HG03175 (cell line): ENCODE measurements at regions not wholly inside any gene's neighbourhood (a gene's known extent, or its start where the extent isn't known, plus 50 kb on each side); places are given as distances from the start of the nearest gene placed in this dataset.

ENCODE experiments used
- ATAC-seq: cut with Tn5 transposase; IDR thresholded peaks from one replicate; pipeline ENCODE4 v1.9.1; 2021; ENCODE audit warnings: mild to moderate bottlenecking, moderate library complexity; ENCODE audit not compliant: unreplicated experiment

DNA sequence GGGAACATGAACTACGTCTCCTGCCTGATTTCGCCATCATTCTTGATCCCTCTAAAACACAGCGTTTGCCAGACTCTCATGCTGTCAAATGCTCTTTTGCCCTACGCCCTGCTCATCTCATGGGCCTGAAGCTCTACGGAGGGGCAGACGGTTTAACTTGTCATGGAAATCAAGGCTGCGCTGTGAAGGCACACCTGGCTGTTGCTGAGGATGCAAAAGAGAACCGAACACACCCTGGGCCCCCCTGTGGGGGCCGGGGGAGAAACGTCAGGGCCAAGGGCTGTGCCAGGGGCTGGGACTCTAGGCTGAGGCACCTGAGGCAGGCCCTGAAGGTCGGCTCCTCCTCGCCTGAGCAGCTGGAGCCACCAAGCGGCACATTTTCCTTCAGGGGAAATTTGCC lies 957.2 kb downstream of the BRD1 start:
- no peak for ATAC-seq

DNA sequence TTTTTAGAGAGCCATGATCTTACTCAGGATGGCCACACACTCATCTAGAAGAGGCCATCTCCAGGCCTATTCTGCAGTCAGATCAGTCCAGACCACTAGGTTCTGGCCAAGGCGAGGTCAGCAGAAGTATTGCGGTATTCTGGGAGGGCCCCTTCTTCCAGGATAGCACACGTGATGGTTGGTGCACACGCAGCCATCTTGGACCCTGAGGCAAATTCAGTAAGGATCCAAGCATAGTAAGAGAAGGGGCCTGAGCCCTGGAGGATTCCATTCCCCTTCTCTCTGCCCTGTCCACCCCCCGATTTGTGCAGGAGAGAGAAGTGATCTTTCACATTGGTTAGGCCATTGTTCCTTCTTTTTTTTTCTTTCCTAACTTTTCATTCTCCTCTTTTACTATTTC lies 957.9 kb downstream of the BRD1 start:
- ATAC-seq, result no peak

DNA sequence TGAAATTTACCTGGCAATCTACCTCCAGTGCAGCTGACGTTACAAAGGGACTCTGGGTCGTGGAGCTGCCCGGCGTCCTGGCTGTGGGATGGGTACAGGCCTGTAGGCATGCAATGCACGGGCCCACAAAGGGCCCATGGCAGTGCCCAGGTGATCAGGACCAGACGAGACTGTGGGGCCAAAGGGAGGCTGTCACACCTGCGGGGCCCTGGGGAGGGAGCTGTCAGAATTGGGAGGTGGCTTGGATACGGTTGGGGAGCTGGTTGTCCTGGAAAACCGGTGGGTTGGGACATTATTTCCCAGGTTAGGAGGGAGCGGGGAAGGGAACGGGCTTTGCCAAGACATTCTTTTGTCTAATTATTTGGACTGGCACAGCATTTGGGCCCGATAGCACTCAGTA lies 958.5 kb downstream of the BRD1 start:
- ATAC-seq, result no peak

DNA sequence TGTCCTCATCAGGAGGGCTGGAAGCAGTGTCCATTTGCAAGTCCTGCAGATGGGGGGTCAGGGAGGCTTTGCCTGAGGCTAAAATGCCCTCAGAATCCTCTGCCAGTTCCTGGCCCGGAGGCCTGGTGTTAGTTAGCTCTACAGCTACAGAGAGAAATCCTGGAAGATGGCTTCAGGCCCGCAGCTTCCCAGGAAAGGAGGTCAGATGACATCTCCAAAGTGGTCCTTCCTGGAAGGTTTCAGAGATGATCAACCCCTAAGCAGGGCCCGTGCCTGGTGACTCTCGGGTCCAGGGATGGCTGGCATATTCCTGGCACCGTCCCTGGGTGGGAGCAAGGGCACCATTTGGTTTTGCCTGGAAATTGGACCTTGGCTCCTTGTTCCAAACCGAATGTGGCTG lies 959.1 kb downstream of the BRD1 start:
- ATAC-seq, result no peak

DNA sequence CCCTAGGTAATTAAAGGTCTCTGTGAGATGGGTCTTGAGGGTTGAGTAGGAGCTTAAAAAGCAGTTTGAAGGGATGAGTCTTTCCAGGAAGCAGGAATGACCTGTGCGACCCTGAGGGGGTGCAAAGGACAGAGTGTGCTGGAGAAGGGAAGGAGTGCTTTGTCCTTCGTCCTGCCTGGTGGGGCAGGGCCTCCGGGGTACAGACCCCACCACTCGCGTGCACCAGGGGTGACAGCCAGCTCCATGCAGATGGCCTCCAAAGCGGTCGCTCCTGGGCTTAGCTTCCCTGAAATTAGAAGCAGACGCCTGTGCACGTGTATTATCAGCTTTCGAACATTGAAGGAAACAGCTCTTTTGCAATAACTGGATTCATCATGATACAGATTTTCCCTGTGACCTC lies 959.8 kb downstream of the BRD1 start:
- ATAC-seq, result no peak

DNA sequence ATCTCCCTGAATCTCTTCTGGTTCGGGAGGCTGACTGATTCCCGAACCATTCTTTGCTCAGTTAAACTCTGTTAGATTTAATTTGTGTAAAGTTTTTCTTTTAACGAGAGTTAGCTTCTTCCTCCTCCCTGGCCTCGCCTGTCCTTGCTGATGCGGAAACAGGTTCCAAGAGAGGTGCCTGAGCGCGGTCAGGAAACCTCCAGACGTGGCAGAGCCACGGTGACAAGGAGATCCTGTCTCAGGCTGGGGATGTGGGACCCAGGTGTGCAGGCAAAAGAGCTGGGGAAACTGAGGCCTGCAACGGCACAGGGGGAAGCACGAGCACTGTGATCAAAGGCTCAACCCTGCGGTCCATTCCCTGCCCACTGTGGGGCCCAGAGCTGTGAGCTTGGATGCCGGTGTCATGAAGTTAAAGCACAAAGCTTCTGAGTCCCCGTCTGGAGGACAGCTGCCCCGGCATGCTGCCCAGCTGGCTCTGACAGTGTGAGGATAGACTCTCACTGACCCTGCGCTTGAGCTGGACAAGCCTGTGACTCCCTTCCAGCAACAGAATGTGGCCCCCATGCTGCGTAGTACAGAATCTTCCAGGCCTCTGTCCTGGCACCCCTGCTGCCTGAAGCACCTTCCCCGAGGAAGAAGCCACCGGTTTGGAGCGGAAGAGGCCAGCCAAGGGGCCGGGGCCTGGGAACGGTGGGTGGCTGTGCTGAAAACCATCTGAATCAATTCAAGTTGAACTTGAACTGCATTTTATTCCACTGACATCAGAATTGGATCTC lies 960.6 kb downstream of the BRD1 start:
- ATAC-seq, result no peak

DNA sequence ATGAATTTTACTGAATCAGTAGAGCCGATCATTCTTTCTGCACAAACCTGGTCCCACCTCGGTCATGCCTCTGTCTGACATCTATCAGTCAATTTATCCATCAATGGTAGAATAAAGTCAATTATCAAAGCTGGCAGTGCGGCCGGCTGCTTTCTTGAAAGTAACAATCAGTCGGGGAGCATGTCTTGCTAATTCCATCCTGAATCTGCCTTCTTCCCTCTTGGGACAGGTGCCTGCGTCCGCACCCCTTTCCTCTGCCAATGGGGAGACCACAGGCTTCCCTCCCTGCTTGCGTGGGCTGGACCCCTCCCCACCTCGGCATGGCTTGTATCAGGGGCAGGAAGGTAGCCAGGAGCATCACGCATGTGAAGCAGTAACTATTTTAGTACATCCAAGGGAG lies 962.9 kb downstream of the BRD1 start:
- ATAC-seq, result no peak

DNA sequence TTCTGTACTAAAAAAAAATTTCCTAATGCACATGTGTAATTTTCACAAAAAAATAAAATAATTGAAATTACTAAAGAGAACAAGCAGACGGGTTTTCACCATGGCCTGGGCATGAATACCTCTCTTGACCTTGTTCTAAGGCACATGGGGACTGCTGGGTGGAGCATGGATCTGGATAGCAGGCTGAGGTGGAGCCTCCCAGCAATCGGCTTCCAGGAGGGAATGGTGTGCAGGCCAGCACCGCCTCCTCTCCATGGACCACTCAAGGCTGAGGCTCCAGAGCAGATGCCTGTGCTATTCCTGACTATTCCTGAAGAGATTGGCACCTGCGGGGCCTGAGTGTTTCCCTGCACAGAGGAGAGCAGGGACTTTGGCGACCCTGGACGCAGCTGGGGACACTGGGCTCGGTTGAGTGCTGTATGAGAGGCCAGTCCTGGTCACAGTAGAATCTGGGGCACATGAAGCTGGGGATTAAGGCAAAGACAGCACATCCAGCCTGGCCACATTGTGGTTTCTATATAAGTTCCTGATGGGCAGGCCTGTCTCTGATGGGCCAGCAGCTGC lies 963.6 kb downstream of the BRD1 start:
- ATAC-seq, result no peak

DNA sequence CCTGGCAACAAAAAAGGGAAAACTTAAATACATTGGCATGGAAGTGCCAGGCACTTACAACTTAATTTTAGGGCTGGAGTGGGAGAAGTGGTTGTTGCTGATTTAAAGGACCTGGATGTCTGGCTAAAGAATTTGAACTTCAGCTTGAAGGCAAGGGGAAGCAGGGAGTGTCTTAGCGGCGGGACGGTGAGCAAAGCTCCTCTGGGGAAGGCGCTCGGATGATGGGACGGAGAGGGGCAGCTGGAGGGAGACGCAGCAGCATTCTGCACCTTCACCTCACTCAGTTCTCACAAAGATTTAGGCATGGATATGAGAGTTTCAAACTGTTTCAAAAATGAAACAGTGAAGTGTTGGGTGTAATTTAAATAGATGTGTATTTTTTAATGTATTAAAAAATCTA lies 967.1 kb downstream of the BRD1 start:
- no peak for ATAC-seq

DNA sequence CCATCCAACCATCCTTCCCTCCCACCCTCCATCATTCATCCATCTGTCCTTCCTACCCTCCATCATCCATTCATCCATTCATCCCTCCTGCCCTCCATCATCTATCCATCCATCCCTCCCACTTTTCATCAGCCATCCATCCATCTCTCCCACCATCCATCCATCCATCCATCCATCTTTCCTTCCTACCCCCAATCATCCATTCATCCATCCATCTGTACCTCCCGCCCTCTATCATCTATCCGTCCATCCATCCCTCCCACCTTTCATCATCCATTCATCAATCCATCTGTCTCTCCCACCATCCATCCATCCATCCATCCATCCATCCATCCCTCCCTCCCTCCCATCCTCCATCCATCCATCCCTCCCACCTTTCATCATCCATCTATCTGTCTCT lies 968.8 kb downstream of the BRD1 start:
- ATAC-seq, result no peak

DNA sequence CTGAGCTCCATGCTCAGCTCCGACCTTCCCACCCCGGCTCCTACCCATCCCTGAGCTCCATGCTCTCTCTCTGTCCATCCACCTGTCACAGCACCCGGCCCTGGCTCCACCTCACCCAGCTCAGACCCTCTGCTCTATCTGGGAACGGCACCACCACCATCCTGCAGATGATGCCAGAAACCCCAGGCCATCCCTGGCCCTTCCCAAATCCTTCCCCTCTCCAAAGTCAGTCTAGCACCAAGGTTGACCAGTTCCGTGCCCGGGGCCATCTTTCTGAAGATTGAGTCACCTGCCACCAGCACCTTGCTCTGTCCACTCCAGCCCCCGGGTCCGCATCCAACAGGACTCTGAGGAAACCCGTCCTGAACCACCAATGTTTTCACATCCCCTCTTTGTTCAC lies 969.6 kb downstream of the BRD1 start:
- no peak for ATAC-seq

DNA sequence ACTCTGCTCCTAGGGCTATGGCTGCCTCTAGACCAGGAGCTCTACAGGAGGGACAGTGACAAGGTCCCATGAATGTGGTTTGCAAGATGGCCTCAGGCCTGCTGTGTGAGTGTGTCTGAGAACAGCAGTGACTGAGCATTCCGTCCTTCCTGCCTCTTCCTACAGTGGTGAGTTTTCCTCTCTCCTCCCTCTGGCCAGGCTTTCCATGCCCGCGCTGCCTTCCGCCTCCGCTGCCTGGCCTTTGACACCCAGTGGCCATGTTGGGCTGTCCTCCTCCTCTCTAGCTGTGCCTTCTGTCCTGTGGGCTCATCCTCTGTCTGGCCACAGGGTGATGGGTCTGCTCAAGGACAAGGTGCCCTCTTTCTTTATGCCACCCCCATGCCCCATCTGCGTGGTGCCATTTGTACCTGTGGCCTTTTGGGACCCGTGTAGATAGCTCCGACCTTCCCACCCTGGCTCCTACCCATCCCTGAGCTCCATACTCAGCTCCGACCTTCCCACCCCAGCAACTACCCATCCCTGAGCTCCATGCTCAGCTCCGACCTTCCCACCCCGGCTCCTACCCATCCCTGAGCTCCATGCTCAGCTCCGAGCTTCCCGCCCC lies 970.4 kb downstream of the BRD1 start:
- no peak for ATAC-seq

DNA sequence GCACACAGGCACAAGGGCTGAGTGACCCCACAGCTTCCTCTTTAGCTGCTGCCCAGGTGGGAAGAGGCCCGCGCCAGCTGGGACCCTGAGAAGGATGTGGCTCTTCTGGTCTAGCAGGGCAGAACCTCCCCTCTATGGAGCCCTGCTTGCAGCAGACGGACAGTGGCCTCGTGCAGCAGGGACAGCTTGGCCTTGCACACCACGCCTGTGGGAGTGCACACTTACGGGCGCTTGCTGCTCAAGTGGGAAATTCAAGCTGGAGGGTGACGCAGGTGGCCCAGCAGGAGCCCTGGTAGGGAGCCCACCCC lies 971.4 kb downstream of the BRD1 start:
- ATAC-seq, result no peak

DNA sequence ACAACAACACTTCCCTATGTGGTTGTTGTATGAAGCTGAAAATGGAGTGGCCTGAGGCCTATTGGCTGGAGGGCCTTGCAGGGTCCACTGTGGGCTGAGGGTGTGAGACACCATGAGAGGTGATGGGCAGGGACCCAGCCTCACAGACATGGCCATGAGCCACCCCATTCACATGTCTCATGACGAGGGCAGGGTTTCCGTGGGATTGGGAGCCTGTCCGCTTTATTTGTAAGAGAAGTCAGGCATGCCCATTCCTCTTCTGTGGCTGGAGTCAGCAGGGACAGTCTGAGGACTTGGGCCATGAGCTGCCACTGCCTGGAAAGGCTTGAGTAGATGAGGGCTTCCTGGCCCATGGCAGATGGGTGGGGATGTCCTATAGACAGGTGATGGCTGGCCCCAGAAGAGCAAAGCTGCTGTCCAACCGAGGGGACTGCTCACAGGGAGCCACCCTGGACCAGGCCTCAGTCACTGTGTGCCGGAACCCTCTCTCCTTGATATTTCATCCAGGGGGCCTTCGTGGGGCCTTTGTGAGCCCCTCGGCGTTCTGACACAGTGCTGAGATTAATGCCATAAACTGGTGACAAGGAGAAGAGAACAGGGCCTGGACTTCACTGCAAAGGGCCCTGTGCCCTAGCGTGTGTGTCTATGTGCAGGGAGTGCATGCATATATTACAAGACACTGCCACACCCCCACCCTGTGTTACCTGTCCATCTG lies 971.9 kb downstream of the BRD1 start:
- no peak for ATAC-seq

DNA sequence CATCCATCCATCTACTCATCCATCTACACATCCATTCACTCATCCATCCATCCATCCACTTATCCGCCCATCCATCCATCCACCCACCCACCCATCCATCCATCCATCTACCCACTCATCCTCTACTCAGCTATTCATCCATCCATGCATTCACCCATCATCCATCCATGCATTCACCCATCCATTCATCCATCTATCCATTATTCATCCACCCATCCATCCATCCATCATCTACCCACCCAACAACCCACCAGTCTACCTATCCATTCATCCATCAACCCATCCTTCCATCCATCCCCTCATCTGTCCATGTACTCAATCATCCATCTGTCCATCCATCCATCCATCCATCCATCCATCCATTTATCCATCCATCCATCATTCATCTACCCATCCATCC lies 972.7 kb downstream of the BRD1 start:
- ATAC-seq, result no peak

DNA sequence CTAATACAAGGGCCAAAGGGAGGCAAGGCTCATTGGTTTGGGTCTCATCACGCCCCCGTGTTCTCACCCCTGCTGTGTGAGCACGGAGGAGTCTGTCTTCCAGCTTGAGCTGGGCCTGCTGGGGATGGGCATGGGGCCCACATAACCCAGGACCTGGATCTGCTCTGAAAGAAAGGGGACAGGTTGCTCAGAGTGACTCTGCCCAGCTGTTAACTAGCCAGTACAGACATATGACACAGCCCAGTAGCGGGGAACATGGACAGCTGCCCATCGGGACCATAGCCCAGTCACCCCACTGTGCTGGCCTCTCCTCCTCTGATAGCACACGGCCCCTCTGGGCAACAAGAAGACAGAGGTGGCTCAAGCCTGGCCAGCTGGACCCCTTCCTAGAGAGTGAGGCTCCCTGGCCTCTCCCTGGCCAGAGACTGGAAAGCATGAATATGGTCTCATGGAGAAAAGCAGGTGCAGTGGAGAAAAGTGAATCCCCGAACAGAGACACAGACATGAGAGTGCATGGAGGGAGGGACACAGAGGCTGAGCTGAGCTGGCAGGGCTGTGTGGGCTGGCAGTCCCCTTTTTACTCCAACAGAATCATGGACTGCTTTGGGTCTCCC lies 973.9 kb downstream of the BRD1 start:
- ATAC-seq, result no peak

DNA sequence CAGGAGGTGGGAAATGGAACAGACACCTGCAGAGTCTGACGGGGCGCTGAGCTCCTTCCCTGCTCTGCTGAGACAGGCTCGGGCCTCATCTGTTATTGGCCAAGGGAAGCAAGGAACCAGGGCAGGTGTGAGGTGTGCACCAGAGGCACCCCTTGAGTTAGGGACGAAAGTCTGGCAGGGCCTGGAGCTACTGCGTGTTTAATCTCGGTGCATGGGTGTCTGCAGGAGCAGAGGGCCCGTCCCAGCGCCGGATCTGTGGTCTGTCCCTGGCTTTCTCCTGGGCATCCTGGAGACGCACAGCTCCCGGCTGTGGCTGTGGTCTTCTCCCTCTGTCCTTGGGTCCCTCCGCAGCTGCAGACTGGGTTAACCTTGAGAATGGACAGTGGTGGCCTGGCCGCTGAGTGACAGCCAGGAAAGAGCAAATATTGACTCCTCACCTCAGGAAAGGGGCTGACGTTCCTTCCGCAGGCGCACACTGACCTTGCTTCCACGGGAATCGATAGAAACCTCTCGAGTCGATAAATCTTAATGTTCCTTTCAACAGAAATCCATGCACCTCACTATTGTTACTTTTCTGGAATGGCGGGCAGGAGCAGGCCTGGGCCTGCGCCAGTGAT lies 975.6 kb downstream of the BRD1 start:
- ATAC-seq, result no peak

DNA sequence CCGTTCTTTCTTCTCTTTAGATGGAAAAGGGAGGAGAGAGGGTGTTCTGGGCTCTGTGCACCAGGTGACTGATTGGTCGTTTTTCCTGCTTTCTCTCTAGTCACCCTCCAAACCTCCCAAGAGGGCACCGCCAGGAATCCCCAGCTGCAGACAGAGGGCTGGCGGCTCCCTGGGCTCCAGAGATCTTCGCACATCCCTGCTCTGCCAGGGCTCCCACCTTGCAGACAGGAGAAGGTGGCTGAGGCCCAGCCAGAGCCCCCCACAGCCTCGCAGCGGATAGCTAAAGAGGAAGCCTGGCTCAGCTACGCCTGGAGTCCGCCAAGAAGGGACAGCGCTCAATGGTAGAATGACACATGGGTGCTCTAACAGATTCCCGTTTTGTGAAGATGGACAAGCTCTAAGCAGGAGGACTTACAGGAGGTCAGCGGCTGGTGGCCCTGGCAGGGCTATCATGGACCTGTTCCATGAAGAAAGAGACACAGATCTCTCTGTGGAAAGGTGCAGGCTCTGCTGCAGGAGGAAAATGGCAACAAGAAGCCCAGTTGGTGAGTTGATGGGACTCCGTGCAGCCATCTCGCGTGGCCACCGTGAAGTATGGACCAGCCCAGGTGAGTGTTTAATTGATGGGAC lies 976.9 kb downstream of the BRD1 start:
- no peak for ATAC-seq

DNA sequence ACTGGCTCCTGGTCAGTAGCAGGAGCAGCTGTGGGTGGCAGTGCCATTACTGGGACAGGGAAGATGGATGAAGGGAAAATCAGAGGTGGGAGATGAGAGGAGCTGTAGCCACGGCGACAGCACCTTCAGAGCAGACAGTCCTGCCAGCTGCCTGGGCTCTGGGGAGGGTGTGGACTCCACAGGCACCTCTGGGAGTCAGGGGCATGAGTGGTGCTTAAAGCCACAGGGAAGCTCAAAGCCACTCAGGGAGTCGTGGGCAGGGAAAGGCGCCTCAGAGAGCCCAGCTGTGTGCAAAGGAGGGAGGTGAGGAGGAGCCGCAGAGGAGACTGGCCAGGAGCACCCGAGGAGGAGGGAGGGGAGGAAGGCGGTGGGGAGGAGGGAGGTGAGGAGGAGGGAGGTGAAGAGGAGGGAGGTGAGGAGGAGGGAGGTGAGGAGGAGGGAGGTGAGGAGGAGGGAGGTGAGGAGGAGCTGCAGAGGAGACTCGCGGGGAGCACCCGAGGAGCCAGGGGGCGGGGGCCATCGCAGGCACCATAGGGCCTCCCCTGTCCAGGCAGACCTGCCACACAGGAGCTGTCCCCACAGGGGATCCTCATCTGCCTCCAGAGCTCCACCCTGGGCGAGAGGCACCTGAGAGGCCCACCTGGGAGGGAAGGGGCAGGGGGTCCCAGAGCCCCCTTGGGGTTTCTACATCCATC lies 977.6 kb downstream of the BRD1 start:
- no peak for ATAC-seq

DNA sequence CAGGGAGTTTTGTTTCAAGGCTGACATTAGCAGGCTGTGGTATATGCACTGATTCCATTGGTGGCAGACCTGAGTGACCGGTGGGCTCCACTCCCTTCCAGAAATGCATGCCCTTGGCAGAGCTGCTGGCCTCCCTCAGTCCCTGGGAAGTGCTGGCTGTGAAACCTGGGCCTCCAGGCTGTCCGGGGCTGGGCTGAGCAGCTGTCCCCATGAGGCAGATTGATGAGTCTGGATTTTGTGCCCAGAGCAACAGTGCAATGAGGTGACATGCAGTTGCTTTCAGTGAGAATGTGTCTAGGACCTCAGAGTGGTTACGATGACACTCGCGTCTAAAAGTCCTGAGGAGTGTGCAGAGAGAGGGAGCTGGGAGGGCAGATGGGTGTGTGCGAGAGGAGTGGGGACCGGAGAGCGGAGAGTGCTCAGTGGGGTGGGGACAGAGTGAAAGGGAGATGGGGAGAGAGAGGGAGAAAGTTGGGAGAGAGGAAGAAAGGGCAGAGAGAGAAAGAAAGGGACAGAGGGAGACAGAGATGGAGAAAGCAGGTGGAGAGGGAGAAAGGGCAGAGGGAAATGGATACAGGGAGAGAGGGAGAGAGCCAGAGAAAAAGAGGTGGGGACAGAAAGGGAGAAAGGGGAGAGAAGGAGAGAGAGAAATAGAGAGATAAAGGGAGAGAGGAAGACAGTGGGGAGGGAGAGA lies 978.3 kb downstream of the BRD1 start:
- no peak for ATAC-seq
